ENCODE measurements at regions not wholly inside any gene's neighbourhood (a gene's known extent, or its start where the extent isn't known, plus 50 kb on each side); places are given as distances from the start of the nearest gene placed in this dataset.
"Not testable (repeated sequence)": the region's sequence is repeated elsewhere in the genome, so short reads cannot be mapped to it uniquely, and the experiment has no call there.

DNA sequence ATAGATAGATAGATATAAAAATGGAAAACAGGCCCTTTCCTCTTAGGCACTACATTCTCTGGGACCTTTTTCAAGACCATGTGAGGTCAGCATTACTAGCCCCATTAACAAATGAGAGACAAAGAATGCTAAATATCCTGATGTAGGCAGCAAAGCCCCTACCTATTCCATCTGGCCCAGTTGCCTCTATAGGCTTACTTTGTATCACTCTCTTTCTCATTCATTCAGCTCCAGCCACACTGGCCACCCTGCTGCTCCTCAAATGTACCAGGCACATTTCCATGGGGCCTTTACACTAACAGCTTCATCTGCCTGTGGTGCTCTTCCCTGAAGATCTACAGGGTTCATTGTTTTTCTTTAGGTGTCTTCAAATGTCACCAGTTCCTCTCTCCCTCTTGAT is 156.4 kb downstream of the SPDYE17 start:
- H3K4me1 ChIP-seq (ENCODE audit: control insufficient read depth, insufficient read depth, low read length); H3K36me3 ChIP-seq (ENCODE audit: control insufficient read depth in 2 of 2, insufficient read depth in 1 of 2, low read length in 2 of 2); H3K27ac ChIP-seq (ENCODE audit: extremely low read depth, low read depth, low read length); POLR2A ChIA-PET; H3K4me3 ChIP-seq (ENCODE audit: low read depth, low read length); H3K9me3 ChIP-seq (ENCODE audit: control insufficient read depth, insufficient read depth, low read depth, low read length); CTCF ChIA-PET: not testable (repeated sequence)

- H3K4me3 ChIP-seq (ENCODE audit: low read depth, low read length); H3K9me3 ChIP-seq (ENCODE audit: control insufficient read depth, insufficient read depth, low read depth, low read length); H3K36me3 ChIP-seq (ENCODE audit: control insufficient read depth in 2 of 2, insufficient read depth in 1 of 2, low read length in 2 of 2); H3K4me1 ChIP-seq (ENCODE audit: control insufficient read depth, insufficient read depth, low read length); POLR2A ChIA-PET; H3K27ac ChIP-seq (ENCODE audit: extremely low read depth, low read depth, low read length); CTCF ChIA-PET: not testable (repeated sequence)
Measured at GRCh38 chr7:76870504-76870808, 161.7 kb downstream of the SPDYE17 start.

GRCh38 chr7:76867364-76867889 is 164.7 kb downstream of the SPDYE17 start:
- H3K27ac ChIP-seq (ENCODE audit: extremely low read depth, low read depth, low read length); H3K36me3 ChIP-seq (ENCODE audit: control insufficient read depth in 2 of 2, insufficient read depth in 1 of 2, low read length in 2 of 2); POLR2A ChIA-PET; H3K9me3 ChIP-seq (ENCODE audit: control insufficient read depth, insufficient read depth, low read depth, low read length); H3K4me3 ChIP-seq (ENCODE audit: low read depth, low read length); CTCF ChIA-PET; H3K4me1 ChIP-seq (ENCODE audit: control insufficient read depth, insufficient read depth, low read length): not testable (repeated sequence)

- H3K4me3 ChIP-seq (ENCODE audit: low read depth, low read length); CTCF ChIA-PET; H3K9me3 ChIP-seq (ENCODE audit: control insufficient read depth, insufficient read depth, low read depth, low read length); H3K4me1 ChIP-seq (ENCODE audit: control insufficient read depth, insufficient read depth, low read length); H3K27ac ChIP-seq (ENCODE audit: extremely low read depth, low read depth, low read length); POLR2A ChIA-PET; H3K36me3 ChIP-seq (ENCODE audit: control insufficient read depth in 2 of 2, insufficient read depth in 1 of 2, low read length in 2 of 2): not testable (repeated sequence)
Measured at GRCh38 chr7:76863150-76863773, 168.9 kb downstream of the SPDYE17 start.

DNA sequence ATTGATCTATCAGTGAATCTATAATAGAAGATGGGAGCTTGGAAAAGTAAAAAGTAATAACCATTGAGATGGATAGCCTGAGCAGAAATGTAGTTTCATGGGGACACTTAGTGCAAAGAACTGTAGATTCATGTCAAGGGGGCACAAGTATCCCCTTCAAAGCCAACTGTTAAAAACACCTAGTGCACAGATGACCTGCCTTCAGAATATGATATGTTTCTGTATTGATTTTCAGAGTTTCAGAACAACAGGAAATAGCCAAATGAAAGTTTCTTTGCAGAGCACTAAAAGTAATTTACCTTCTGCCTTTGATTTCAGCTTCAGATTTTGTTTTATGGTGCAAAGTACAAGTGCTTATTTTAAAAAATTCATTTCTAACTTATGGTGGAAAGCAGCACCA is 169.9 kb downstream of the SPDYE17 start:
- POLR2A ChIA-PET; H3K9me3 ChIP-seq (ENCODE audit: control insufficient read depth, insufficient read depth, low read depth, low read length); H3K4me3 ChIP-seq (ENCODE audit: low read depth, low read length); H3K4me1 ChIP-seq (ENCODE audit: control insufficient read depth, insufficient read depth, low read length); H3K36me3 ChIP-seq (ENCODE audit: control insufficient read depth in 2 of 2, insufficient read depth in 1 of 2, low read length in 2 of 2); CTCF ChIA-PET; H3K27ac ChIP-seq (ENCODE audit: extremely low read depth, low read depth, low read length): not testable (repeated sequence)

GRCh38 chr7:76859933-76860332 is 172.2 kb downstream of the SPDYE17 start:
- H3K27ac ChIP-seq (ENCODE audit: extremely low read depth, low read depth, low read length); CTCF ChIA-PET; H3K4me3 ChIP-seq (ENCODE audit: low read depth, low read length); H3K4me1 ChIP-seq (ENCODE audit: control insufficient read depth, insufficient read depth, low read length); POLR2A ChIA-PET; H3K36me3 ChIP-seq (ENCODE audit: control insufficient read depth in 2 of 2, insufficient read depth in 1 of 2, low read length in 2 of 2); H3K9me3 ChIP-seq (ENCODE audit: control insufficient read depth, insufficient read depth, low read depth, low read length): not testable (repeated sequence)

DNA sequence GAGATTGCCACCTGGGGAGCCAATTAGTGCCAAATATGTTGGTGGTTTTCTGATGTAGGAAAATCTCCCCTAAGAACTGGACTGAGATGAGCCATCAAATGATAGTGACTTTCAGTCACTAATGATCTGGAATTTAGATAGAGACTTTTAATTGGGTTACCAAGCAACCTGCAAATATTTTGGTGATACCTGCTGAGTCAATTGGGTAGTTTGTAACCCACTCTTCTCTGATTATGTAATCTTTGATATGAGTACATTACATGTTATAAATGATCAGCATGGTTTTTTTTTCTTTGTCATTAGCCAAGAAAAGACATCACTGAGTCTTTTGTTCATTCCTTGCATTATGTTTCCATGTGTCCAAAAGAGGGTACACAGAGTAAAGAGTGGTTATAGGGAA is 177.5 kb downstream of the SPDYE17 start:
- POLR2A ChIA-PET; H3K4me3 ChIP-seq (ENCODE audit: low read depth, low read length); CTCF ChIA-PET; H3K36me3 ChIP-seq (ENCODE audit: control insufficient read depth in 2 of 2, insufficient read depth in 1 of 2, low read length in 2 of 2); H3K4me1 ChIP-seq (ENCODE audit: control insufficient read depth, insufficient read depth, low read length); H3K9me3 ChIP-seq (ENCODE audit: control insufficient read depth, insufficient read depth, low read depth, low read length); H3K27ac ChIP-seq (ENCODE audit: extremely low read depth, low read depth, low read length): not testable (repeated sequence)

DNA sequence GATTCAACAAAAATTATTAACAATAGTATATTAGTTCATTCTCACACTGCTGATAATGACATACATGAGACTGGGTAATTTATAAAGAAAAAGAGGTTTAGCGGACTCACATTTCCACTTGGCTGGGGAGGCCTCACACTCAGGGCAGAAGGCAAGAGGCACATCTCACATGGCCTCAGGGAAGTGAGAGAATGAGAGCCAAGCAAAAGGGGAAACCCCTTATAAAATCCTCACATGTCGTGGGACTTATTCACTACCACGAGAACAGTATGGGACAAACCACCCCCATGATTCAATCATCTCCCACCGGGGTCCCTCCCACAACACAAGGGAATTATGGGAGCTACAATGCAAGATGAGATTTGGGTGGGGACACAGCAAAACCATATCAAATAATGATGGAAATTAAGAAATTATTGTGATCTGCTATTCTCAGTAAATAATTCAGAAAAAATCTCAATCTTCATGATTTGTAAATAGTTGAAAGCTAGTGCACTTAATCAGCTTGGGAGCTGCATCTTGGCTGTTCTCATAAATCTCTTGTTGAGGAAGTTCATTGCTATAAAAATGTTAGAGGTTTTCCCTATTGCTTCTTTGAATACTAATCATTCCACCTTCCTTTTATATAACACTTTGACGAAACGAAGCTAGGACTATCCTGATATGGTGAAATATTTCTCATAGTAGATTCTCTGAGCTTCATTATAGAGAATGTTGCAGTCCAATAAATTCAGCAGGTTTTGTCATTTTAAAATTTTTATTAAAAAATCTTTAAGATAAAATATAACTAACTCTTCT is 179.2 kb downstream of the SPDYE17 start:
- CTCF ChIA-PET = not testable (repeated sequence)

DNA sequence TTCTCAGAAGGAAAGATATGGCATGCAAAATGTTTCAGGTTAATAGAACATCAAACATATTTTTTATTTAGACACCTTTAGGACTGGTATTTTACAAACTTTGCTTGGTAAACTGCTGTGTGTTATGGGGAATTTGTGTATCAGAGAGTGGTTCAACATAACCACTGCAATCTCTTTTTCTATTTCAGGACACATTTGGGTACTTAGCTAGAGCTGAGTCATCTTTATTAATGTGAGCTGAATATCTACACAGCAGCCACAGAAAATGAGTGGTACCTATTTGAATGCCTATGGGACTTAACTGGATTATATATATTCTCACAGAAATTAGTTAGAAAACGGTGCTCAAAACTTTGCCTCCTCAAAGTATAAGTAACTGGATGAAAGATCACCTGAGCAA is 179.8 kb downstream of the SPDYE17 start:
- POLR2A ChIA-PET; H3K36me3 ChIP-seq (ENCODE audit: control insufficient read depth in 2 of 2, insufficient read depth in 1 of 2, low read length in 2 of 2); H3K27ac ChIP-seq (ENCODE audit: extremely low read depth, low read depth, low read length); H3K4me1 ChIP-seq (ENCODE audit: control insufficient read depth, insufficient read depth, low read length); H3K4me3 ChIP-seq (ENCODE audit: low read depth, low read length); H3K9me3 ChIP-seq (ENCODE audit: control insufficient read depth, insufficient read depth, low read depth, low read length); CTCF ChIA-PET: not testable (repeated sequence)

More for the DNA sequence above, 179.2 kb downstream of the SPDYE17 start:
- H3K36me3 ChIP-seq (ENCODE audit: control insufficient read depth in 2 of 2, insufficient read depth in 1 of 2, low read length in 2 of 2); POLR2A ChIA-PET; H3K4me3 ChIP-seq (ENCODE audit: low read depth, low read length); H3K9me3 ChIP-seq (ENCODE audit: control insufficient read depth, insufficient read depth, low read depth, low read length); H3K27ac ChIP-seq (ENCODE audit: extremely low read depth, low read depth, low read length); H3K4me1 ChIP-seq (ENCODE audit: control insufficient read depth, insufficient read depth, low read length): not testable (repeated sequence)

GRCh38 chr7:76851617-76852016 is 180.5 kb downstream of the SPDYE17 start:
- CTCF ChIA-PET; H3K27ac ChIP-seq (ENCODE audit: extremely low read depth, low read depth, low read length); POLR2A ChIA-PET; H3K4me3 ChIP-seq (ENCODE audit: low read depth, low read length); H3K36me3 ChIP-seq (ENCODE audit: control insufficient read depth in 2 of 2, insufficient read depth in 1 of 2, low read length in 2 of 2); H3K9me3 ChIP-seq (ENCODE audit: control insufficient read depth, insufficient read depth, low read depth, low read length); H3K4me1 ChIP-seq (ENCODE audit: control insufficient read depth, insufficient read depth, low read length): not testable (repeated sequence)

GRCh38 chr7:76849887-76850563 is 182.1 kb downstream of the SPDYE17 start:
- H3K4me3 ChIP-seq (ENCODE audit: low read depth, low read length); H3K4me1 ChIP-seq (ENCODE audit: control insufficient read depth, insufficient read depth, low read length); H3K9me3 ChIP-seq (ENCODE audit: control insufficient read depth, insufficient read depth, low read depth, low read length); POLR2A ChIA-PET; H3K36me3 ChIP-seq (ENCODE audit: control insufficient read depth in 2 of 2, insufficient read depth in 1 of 2, low read length in 2 of 2); H3K27ac ChIP-seq (ENCODE audit: extremely low read depth, low read depth, low read length); CTCF ChIA-PET: not testable (repeated sequence)
